Fibroblast of the aortic adventitia (primary cell): ENCODE measurements at regions not wholly inside any gene's neighbourhood (a gene's known extent, or its start where the extent isn't known, plus 50 kb on each side); places are given as distances from the start of the nearest gene placed in this dataset.
"Not testable (repeated sequence)": the region's sequence is repeated elsewhere in the genome, so short reads cannot be mapped to it uniquely, and the experiment has no call there.

Experiments
- DNase-seq: peaks from one replicate; pipeline ENCODE4 v3.0.0-alpha.2; 2010; ENCODE audit warnings: low read depth
- H3K4me3 ChIP-seq: 2 replicates; pipeline ENCODE4 v1.5.1; 2011; ENCODE audit warnings: low read depth, mild to moderate bottlenecking, control low read depth, low read length, moderate library complexity
- TF ChIP-seq, protein P1 (sequence below): IDR thresholded peaks from 2 replicates; pipeline ENCODE4 v1.5.1; 2011; ENCODE audit warnings: mild to moderate bottlenecking, low read length, control low read depth, inconsistent platforms; ENCODE audit not compliant: insufficient read depth

DNA sequence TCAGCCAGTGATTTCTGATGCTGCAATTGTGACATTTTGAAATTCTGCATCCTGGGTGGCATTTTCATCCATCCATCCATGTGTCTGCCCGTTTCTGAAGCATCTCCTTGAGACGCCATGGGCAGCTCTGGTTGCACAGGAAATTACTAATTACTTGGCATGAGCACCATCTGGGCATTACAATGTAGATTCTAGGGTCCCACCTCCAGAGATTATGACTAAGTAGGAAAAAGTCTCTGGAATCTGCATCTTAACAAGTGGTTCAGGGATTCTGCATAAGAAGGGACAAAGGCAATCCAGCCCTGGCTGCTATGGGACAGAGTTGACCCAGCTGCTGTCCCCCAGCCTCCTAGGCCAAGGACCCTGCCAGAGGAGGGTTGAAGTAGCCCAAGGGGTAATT, 65.3 kb downstream of the CUZD1 start:
- TF ChIP-seq, protein P1, sequence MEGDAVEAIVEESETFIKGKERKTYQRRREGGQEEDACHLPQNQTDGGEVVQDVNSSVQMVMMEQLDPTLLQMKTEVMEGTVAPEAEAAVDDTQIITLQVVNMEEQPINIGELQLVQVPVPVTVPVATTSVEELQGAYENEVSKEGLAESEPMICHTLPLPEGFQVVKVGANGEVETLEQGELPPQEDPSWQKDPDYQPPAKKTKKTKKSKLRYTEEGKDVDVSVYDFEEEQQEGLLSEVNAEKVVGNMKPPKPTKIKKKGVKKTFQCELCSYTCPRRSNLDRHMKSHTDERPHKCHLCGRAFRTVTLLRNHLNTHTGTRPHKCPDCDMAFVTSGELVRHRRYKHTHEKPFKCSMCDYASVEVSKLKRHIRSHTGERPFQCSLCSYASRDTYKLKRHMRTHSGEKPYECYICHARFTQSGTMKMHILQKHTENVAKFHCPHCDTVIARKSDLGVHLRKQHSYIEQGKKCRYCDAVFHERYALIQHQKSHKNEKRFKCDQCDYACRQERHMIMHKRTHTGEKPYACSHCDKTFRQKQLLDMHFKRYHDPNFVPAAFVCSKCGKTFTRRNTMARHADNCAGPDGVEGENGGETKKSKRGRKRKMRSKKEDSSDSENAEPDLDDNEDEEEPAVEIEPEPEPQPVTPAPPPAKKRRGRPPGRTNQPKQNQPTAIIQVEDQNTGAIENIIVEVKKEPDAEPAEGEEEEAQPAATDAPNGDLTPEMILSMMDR: no peak
- DNase-seq: peak; percentile 24
- H3K4me3 ChIP-seq: no peak overlapping the region

DNA sequence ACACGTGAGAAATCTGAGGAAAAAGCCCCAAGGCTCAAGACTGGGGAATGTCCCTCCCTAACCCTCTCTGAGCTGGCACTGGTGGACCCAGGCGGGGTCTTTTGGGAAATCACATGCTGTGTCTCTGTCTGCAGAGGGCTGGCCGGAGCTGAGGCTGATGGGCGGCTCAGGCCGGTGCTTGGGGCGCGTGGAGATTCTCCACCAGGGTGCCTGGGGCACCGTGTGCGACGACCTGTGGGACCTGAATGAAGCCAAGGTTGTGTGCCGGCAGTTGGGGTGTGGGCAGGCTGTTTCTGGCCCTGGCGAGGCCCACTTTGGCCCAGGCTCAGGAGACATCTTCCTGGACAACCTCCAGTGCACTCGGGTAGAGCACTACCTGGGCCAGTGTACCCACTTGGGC, 65.7 kb downstream of the CUZD1 start:
- TF ChIP-seq, protein P1: no peak
- no peak for DNase-seq
- no peak overlapping the region for H3K4me3 ChIP-seq

DNA sequence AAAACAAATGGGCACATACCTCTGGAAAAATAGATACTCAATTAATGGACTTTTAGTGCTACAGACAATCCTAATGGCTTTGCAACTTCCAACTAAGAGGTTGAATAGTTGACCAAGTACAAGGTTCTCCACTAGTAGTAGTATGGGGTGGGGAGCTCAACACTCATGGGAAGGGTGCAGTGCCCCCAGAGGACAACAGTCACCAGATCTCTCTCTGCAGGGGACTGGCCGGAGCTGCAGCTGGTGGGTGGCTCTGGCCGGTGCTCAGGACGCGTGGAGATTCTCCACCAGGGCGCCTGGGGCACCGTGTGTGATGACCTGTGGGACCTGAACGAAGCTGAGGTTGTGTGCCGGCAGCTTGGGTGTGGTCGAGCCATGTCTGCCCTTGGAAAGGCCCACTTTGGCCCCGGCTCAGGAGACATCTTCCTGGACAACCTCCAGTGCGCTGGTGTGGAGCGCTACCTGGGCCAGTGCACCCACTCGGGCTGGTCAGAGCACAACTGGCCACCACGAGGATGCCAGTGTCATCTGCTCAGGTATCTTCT, 68.1 kb downstream of the CUZD1 start:
- TF ChIP-seq, protein P1: no peak
- DNase-seq: no peak
- no peak overlapping the region for H3K4me3 ChIP-seq

DNA sequence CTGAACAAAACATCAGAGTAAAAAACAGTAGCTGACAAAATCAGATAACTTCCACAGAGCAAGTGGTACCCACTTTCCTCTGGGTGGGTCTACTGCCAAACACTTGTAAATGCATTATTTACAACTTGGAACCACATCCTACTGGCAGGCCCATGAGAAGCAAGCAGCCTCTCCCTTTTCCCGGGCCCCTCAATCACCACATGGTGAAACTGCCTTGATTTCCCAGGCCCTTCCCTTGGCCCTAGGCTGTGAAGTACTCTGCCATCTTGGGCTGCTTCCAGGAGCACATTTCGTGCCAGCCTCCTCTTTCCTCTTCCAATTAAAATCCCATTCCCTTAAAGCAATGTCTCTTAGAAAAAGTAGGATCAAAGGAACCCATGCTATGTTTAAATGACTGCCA, 71.4 kb downstream of the CUZD1 start:
- no peak overlapping the region for H3K4me3 ChIP-seq
- TF ChIP-seq, protein P1: no peak
- no peak for DNase-seq

DNA sequence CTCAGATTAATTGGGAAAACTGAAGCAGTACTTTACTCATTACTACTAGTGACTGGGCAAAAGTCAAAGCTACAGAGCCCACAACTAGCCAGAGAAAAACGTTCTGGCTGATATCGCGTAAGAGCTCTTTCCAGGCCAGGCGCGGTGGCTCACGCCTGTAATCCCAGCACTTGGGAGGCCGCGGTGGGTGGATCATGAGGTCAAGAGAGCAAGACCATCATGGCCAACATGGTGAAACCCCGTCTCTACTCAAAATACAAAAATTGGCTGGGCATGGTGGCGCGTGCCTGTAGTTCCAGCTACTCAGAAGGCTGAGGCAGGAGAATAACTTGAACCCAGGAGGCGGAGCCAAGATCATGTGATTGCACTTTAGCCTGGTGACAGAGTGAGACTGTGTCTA, 71.8 kb upstream of the C10orf120 start:
- not testable (repeated sequence) for H3K4me3 ChIP-seq

DNA sequence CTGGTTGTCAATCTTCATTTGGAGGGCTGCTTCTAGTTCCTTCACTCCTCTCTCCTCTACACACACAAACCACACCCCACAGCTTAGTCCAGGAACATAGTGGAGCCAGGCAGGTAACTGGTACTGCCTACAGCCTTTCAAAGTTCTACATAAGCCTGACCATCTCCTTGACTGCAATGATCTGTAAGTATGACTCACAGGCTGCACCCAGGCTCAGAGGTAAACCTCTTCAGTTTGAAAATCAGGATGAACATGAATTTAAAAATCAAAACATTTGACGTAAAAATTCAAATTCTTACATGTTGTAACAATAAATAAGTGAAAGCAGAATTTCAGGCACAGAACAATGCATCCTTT, 68.7 kb upstream of the C10orf120 start:
- H3K4me3 ChIP-seq: no peak overlapping the region
- DNase-seq: no peak
- TF ChIP-seq, protein P1: no peak

More for the DNA sequence above, 71.8 kb upstream of the C10orf120 start:
- DNase-seq: not testable (repeated sequence)

DNA sequence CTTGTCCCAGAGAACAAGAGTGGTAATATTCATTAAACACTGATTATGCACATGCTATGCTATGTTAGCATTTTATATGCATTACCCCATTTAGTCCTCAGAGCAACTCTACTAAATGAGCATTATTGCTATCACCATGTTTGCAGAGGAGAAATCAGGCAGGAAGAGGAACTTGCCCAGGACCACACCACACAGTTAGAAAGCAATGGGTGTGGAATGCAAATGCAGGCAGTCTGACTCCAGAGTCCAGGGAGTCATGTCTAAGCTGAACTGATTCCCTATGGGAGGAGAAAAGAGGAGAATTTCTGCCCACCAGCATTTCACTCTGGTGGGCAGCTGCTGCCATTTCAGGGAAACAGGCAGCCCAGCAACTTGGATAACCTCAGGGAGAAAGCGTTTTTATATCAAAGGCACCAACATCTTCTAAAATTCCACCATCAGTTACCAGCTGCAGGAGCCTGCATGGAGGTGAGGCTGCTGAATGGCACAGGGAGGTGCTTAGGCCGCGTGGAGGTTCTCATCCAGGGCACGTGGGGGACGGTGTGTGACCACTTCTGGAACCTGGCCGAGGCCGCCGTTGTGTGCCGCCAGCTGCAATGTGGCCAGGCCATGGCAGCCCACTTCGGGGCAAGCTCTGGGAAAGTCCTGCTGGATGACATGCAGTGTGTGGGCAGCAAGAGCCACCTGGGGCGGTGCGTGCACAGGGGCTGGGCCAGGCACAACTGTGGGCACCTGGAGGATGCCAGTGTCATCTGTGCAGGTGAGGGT, 68.2 kb upstream of the C10orf120 start:
- no peak for DNase-seq
- TF ChIP-seq, protein P1: no peak
- H3K4me3 ChIP-seq: no peak overlapping the region
